Testis (tissue), 2 donors: ENCODE measurements at regions not wholly inside any gene's neighbourhood (a gene's known extent, or its start where the extent isn't known, plus 50 kb on each side); places are given as distances from the start of the nearest gene placed in this dataset.
"Not testable (repeated sequence)": the region's sequence is repeated elsewhere in the genome, so short reads cannot be mapped to it uniquely, and the experiment has no call there.

Source experiments
- DNase-seq: peaks from one replicate; pipeline ENCODE4 v3.0.0-alpha.2; 2019
- H3K27ac ChIP-seq, 2 donors: fragments of 200-600 bp; sonication (generic); one replicate each; pipeline ENCODE4 v1.5.1; 2019
- H3K27me3 ChIP-seq: fragments of 200-600 bp; sonication (generic); one replicate; pipeline ENCODE4 v1.5.1; 2019
- H3K36me3 ChIP-seq: fragments of 200-600 bp; sonication (generic); one replicate; pipeline ENCODE4 v1.5.1; 2017; ENCODE audit warnings: low read depth; ENCODE audit errors: missing control alignments
- H3K4me1 ChIP-seq: fragments of 200-600 bp; sonication (generic); one replicate; pipeline ENCODE4 v1.5.1; 2019
- H3K4me3 ChIP-seq, 2 donors: fragments of 200-600 bp; sonication (generic); one replicate each; pipeline ENCODE4 v1.5.1; 2017 to 2019
- H3K9me3 ChIP-seq: fragments of 200-600 bp; sonication (generic); one replicate; pipeline ENCODE4 v1.5.1; 2017
- POLR2A ChIP-seq: fragments of 450-650 bp; IDR thresholded peaks from one replicate; pipeline ENCODE4 v1.6.1; 2017; ENCODE audit warnings: antibody characterized with exemption, mild to moderate bottlenecking, moderate library complexity
- WGBS, 2 donors: methylation state at CpG; one replicate each; pipeline ENCODE4 v1.1.5; 2018; 5-methylcytosine and 5-hydroxymethylcytosine counted together
- intact Hi-C: fragments of 100-400 bp; cut with DNase I; formaldehyde crosslinking; loops from one replicate; pipeline ENCODE4 v1.15.1; 2023; ENCODE audit warnings: low total_unique reads
- TF ChIP-seq, protein P1 (sequence below), 3 experiments: fragments of 450-650 bp in 2 of 3; fragments of 200-600 bp in 1 of 3; sonication (generic) in 1 of 3; IDR thresholded peaks; one replicate each; pipeline ENCODE4 v1.5.1; 2016 to 2019; ENCODE audit warnings: antibody characterized with exemption in 3 of 3, mild to moderate bottlenecking in 2 of 3, moderate library complexity in 1 of 3

DNA sequence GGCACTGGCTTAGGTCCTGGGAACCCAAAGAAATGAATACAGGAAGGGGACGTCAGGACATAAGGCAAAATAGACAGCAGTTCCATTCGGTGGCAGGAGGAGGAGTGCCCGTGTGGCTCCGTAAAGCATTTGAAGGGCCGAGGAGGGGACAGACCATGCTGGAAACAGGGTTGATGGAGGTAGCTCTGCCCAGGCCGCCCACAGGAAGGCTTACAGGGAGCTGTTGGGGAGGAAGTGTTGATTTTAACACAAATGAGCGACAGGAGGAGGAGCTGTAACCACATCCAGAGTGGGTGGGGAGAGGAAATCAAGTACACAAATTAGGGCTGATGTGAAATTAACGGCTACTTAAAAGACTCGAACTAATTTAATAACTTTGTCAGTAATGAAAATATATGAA lies 54.6 kb downstream of the RBFOX3 start:
- H3K27ac ChIP-seq, result no peak overlapping the region
- DNase-seq, result no peak
- intact Hi-C loops, result no loop called here
- no peak for TF ChIP-seq POLR2A
- TF ChIP-seq, protein P1, sequence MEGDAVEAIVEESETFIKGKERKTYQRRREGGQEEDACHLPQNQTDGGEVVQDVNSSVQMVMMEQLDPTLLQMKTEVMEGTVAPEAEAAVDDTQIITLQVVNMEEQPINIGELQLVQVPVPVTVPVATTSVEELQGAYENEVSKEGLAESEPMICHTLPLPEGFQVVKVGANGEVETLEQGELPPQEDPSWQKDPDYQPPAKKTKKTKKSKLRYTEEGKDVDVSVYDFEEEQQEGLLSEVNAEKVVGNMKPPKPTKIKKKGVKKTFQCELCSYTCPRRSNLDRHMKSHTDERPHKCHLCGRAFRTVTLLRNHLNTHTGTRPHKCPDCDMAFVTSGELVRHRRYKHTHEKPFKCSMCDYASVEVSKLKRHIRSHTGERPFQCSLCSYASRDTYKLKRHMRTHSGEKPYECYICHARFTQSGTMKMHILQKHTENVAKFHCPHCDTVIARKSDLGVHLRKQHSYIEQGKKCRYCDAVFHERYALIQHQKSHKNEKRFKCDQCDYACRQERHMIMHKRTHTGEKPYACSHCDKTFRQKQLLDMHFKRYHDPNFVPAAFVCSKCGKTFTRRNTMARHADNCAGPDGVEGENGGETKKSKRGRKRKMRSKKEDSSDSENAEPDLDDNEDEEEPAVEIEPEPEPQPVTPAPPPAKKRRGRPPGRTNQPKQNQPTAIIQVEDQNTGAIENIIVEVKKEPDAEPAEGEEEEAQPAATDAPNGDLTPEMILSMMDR (IDR thresholded peaks at IDR 0.05), result no peak
- no peaks in the 10 kb centered on the region for H3K4me1 ChIP-seq
- no peaks in the 10 kb centered on the region for H3K27me3 ChIP-seq
- H3K4me3 ChIP-seq, result no peak overlapping the region
- WGBS, 2 donors, result 75 to 78% methylated on average over 9 of the region's 9 CpGs
- no peaks in the 10 kb centered on the region for H3K9me3 ChIP-seq
- no peaks in the 10 kb centered on the region for H3K36me3 ChIP-seq

DNA sequence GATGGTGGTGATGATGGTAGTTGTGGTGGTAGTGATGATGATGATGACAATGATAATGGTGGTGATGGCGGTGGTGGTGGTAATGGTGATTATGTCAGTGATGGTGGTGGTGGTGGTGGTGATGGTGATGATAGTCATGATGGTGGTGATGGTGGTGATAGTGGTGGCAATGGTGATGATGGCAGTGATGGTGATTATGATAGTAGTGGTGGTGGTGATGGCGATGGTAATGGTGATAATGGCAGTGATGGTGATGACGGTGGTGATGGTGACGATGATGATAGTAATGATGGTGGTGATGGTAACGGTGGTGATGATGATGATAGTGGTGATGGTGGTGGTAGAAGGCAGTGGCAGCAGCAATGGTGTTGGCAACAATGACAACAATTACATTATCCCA lies 55.3 kb downstream of the RBFOX3 start:
- 75 to 88% methylated on average over 5 of the region's 5 CpGs for WGBS, 2 donors
- TF ChIP-seq, protein P1 (IDR thresholded peaks at IDR 0.05), result no peak
- TF ChIP-seq POLR2A, result no peak

DNA sequence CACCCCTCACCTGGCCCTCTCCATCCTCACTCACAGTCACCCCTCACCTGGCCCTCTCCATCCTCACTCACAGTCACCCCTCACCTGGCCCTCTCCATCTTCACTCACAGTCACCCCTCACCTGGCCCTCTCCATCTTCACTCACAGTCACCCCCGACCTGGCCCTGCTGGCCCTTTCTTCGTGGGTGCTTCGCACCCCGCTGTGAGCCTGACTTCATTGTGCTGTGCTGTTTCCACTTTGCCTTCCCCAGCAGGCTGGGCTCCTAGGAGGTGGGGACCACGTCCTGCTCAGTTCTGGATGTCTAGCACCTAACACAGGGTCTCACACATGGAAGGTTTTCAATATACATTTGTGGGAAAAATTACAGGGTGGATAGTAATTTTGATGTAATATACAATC lies 56.5 kb downstream of the RBFOX3 start:
- H3K36me3 ChIP-seq, H3K4me3 ChIP-seq, intact Hi-C loops, H3K9me3 ChIP-seq, H3K27me3 ChIP-seq, DNase-seq, H3K27ac ChIP-seq, H3K4me1 ChIP-seq: not testable (repeated sequence)
- 91% methylated on average over 5 of the region's 5 CpGs for whole genome bisulfite sequencing, 2 donors

More for the DNA sequence above, 55.3 kb downstream of the RBFOX3 start:
- DNase-seq, result no peak
- Histone ChIP-seq H3K27me3 (no peaks in the 10 kb centered on the region), H3K4me3 (no peak overlapping the region), H3K9me3 (no peaks in the 10 kb centered on the region), H3K27ac (no peak overlapping the region), H3K4me1 (no peaks in the 10 kb centered on the region), H3K36me3 (no peaks in the 10 kb centered on the region)
- intact Hi-C loops, result no loop called here

- H3K4me3 ChIP-seq, result no peak overlapping the region
- H3K4me1 ChIP-seq, result no peaks in the 10 kb centered on the region
- no peak for DNase-seq
- H3K36me3 ChIP-seq, result no peaks in the 10 kb centered on the region
- no peaks in the 10 kb centered on the region for H3K9me3 ChIP-seq
- no peaks in the 10 kb centered on the region for H3K27me3 ChIP-seq
- intact Hi-C loops, result no loop called here
- WGBS, 2 donors, result 84% methylated on average over 1 of the region's 1 CpG
- no peak overlapping the region for H3K27ac ChIP-seq
- TF ChIP-seq POLR2A, result no peak
- TF ChIP-seq, protein P1 (IDR thresholded peaks at IDR 0.05), result no peak
Observed at GRCh38 chr17:79552824-79553223, 58.0 kb downstream of the RBFOX3 start.

- Histone ChIP-seq H3K27ac (no peak overlapping the region), H3K4me3 (no peak overlapping the region), H3K9me3 (no peaks in the 10 kb centered on the region), H3K27me3 (no peaks in the 10 kb centered on the region), H3K36me3 (no peaks in the 10 kb centered on the region), H3K4me1 (no peaks in the 10 kb centered on the region)
- TF ChIP-seq, protein P1 (IDR thresholded peaks at IDR 0.05), result no peak
- TF ChIP-seq POLR2A, result no peak
- 91 to 95% methylated on average over 3 of the region's 3 CpGs for WGBS, 2 donors
- no peak for DNase-seq
- intact Hi-C loops, result no loop called here
Observed at GRCh38 chr17:79552405-79552804, 58.4 kb downstream of the RBFOX3 start.
